Muscle of back (tissue), 3 donors: ENCODE measurements at regions not wholly inside any gene's neighbourhood (a gene's known extent, or its start where the extent isn't known, plus 50 kb on each side); places are given as distances from the start of the nearest gene placed in this dataset.
A peak's percentile ranks its signal among the peaks of the same experiment; 100 is the strongest.

Experiments used
- DNase-seq, 3 donors: peaks; one replicate each; pipeline versions ENCODE4 v3.0.0 to v3.0.0-alpha.2; 2013

DNA sequence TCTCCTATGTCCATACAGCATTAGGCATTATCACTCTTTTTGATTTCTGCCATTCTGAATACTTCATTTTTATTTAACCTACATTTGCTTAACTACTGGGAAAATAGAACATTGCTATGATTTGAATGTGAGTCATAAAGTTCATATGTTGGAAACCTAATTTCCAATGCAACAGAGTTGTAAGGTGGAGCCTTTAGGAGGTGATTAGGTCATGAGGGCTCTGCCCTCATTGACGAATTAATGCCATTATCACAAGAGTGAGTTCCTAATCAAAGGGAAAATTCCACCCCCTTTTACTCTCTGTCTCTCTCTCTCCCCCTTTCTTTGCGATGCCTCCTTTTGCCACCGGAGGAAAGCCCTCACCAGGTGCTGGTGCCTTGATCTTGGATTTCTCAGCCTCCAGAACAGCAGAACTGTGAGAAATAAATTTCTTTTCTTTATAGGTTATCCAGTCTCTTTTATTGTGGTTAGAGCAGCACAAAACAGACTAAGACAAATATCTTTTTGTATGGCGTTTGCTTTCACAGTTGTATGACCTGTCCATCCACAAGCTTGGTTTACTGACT is 180.1 kb upstream of the ARID2 start:
- no peak for DNase-seq

- no peak for DNase-seq
Observed at GRCh38 chr12:45553204-45553603, 176.3 kb upstream of the ARID2 start.

- peak in 1 of 3 donors; percentile 9 for DNase-seq
Observed at GRCh38 chr12:45557016-45557415, 172.5 kb upstream of the ARID2 start.

- no peak for DNase-seq
Observed at GRCh38 chr12:45558353-45558752, 171.2 kb upstream of the ARID2 start.

DNA sequence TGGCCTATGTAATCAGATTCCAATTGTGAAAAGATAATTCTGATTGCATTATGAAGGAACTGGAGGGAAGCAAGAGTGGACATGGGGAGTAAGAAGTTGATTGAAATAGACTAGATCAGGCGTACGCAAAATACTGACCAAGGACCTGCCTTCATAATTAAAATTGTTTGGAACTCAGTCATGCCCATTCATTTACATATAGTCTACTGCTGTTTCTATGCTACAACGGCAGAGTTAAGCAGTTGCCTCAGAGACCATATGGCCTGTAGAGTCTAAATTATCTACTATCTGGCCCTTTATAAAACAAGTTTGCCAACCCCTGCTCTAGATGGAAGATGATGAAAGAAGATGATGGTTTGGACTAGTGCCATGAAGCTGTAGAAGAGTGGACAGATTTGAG is 170.0 kb upstream of the ARID2 start:
- DNase-seq = no peak

GRCh38 chr12:45560689-45561088 is 168.8 kb upstream of the ARID2 start:
- peak in 1 of 3 donors; percentile 6 for DNase-seq

DNA sequence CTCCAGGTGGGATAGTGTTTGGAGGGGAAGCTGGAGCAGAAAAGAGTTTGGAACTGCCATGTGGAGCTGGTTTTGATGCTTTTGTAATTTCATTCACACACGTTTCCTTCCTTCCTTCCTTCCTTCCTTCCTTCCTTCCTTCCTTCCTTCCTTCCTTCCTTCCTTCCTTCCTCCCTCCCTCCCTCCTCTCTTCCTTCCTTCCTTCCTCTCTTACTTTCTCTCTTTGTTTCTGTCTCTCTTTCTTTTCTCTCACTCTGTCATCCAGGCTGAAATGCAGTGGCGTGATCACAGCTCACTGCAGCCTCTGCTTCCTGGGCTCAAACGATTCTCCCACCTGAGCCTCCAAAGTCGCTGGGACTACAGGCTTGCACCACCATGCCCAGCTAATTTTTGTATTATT is 168.0 kb upstream of the ARID2 start:
- DNase-seq = no peak

DNA sequence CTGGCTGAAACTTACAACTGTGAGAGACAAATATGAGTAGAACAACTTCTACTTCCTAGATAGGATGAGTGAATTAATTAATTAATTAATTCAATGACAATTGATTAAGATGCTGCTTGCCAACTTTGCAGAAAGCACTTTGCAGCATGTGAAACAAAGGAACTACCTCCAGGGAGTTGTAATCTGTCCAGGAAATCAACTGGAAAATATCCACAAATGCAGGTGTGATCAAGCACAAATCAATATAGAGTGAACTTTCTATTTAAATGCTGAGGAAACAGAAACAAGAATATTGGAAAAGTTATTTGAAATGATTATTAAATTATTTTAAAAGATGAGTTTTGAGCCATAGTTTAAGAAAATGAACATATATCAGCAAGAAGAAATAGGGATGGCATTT is 163.9 kb upstream of the ARID2 start:
- no peak for DNase-seq

DNA sequence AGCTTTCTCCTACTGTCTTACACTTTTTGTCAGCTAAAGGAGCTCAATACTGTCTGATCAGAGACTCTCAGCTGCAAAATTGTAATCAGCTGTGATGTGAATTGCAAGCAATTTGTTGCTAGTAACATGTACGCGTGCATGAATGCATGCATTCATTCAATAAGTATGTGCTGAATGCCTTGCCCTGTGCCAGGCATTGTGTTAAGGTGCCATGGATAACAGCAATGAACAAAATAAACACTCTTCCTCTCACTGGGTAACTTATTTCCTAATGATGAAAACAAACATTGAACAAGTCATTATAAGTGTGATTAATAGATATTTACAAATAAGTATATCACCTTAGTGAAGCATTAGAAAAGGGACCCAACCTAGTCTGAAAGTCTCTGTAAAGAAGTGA is 163.2 kb upstream of the ARID2 start:
- no peak for DNase-seq

DNA sequence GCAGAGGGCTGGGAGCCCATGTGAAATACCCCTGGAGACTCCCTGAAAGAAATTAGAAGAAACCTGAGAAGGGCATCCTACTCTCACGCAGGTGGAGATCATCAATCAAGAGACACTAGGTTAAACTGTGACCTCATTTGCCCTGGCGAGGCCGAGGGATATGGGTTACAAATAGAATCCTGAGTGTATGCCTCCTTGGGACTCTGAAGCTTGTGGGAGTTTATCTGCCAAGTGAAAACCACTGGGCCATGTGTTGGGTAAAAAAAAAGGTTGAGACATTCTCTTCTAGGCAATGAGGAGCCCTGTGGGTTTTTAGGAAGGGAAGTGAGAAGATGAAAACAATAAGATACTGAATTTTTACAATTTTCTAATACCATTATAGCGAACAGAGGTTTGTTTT is 160.7 kb upstream of the ARID2 start:
- peak; percentile 4 to 49 (median 31) for DNase-seq

- DNase-seq = no peak
Observed at GRCh38 chr12:45570501-45570900, 159.0 kb upstream of the ARID2 start.

DNA sequence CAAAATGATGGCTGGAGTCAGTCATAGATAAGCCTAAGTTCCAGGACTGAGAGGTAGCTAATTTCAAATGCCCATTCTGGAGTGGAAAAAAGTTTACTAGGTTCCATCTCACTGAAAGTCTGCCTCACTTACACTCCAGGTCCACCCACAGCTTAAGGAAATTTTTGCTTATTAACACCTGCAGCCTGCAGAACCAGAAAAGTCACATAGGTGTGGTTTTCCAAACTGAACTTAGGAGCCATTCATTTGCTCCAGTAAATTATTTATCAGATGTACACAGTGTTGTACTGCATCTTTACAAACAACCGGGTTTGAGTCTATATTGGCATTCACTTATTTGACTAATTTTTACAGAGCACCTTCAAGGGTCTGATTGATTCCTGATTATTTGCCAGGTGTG is 157.4 kb upstream of the ARID2 start:
- DNase-seq = no peak

DNA sequence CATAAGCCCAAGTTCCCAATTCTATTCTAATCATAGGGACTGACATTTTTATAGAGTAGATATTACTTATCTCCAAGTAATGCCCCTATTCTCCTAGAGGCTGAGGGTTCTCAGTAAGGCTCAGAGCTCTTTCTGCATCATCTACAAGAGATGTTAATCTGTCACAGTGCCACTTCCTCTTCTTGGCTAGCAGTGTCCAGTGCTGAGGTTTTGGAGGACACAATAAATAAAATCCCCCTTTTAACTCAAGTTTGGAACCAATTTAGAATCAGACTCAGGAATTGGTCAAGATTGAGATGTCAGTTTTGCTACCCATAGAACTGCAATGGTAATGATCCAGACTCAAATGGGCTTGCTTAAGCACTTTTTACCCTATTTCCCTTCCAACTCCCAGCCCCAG is 154.1 kb upstream of the ARID2 start:
- DNase-seq = no peak

DNA sequence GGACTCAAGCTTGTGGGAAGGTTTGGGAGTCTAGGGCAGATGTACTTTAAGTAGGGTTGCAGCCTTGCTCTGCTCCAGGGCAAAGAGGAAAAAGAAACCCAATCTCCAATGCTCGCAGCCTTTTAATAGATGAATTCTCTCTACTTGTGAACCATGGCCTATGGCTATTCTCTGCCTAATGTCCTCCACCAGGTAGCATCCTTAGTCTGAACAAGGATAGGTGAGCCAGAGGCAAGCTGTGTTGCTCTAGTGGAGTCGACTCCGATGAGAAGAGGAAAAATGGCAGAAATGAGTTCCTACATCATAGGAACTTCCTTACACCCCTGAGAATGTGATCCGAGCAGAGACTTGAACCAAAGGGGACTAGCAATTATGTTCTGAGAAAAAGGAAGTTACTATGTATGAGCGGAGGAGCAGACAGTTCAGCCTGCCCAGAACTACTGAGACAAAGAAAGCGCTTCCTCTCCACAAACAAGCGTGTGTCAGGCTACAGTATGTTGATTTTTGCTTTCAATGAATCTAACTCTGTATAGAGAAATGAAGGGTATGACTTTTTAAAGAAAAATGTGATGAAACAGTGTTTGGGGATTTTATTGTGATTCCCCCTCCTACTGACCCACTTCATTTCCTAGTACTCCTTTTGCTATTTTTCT is 153.6 kb upstream of the ARID2 start:
- peak in 1 of 3 donors; percentile 44 for DNase-seq

DNA sequence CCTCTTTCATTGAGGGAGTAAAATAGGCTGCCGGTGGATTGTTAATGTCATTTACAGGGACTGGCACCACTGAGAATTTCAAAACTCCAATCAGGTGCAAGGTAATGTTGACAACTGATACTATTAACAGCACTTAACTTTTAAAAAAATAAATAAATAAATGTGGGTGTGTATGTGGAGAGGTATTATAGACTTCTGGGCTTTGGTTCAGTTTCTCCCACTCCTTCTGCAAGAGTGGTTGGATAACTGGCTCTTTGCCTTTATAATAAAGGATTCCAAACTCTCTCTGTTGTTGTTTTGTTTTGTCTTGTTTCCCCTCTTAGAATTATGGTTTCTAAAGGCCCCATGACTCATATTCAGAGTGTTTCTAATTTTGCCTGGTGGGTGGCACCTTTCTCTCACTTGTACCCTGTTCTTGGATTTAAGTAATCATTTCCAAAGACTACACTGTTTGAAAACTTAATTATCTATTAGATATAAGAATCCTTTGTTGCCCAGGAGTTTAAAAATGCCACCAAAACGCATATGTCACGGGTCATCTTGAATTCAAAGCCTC is 151.6 kb upstream of the ARID2 start:
- DNase-seq = peak in 1 of 3 donors; percentile 53

- no peak for DNase-seq
Observed at GRCh38 chr12:45580356-45580969, 149.0 kb upstream of the ARID2 start.

DNA sequence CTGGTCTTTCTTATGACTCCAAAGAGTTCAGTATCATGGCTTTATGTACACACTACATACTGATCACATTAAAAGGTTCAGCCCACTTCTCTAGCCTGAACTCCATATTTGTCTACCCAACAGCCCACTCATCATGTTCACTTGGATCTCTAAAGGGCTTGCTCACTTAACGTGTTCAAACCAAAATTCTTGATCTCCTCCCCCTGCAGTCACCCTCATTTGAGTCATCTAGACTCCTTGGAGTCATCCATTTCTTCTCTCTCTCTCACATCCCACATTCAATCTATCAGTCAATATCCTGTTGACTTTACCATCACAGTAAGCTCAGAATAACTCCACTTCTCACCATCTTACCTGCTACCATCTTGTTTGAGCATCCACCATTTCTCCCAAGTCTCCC is 148.4 kb upstream of the ARID2 start:
- DNase-seq = no peak

DNA sequence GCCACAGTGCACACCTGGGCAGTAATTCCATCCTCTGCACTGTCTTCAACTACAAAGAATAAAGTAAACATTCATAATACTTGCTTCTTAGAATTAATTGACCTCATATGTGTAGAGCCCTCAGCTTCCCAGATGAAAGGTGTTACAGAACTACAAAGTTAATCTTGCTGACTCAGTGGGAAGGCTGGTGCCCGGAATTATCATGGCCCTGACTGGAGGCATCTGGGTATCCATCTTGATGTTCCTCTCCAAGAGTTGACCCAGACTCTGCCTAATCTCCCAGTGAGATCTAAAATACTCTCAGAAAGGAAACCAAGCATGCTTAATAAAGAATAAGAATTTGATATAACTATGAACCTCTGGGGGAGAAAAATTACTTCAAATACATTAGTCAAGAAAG is 147.0 kb upstream of the ARID2 start:
- no peak for DNase-seq

GRCh38 chr12:45582986-45583659 is 146.4 kb upstream of the ARID2 start:
- peak in 1 of 3 donors; percentile 10 for DNase-seq

GRCh38 chr12:45584336-45584735 is 145.2 kb upstream of the ARID2 start:
- DNase-seq = no peak

GRCh38 chr12:45585522-45586230 is 143.8 kb upstream of the ARID2 start:
- no peak for DNase-seq

- no peak for DNase-seq
Observed at GRCh38 chr12:45586486-45586885, 143.0 kb upstream of the ARID2 start.
